ENCODE measurements at regions not wholly inside any gene's neighbourhood (a gene's known extent, or its start where the extent isn't known, plus 50 kb on each side); places are given as distances from the start of the nearest gene placed in this dataset.

DNA sequence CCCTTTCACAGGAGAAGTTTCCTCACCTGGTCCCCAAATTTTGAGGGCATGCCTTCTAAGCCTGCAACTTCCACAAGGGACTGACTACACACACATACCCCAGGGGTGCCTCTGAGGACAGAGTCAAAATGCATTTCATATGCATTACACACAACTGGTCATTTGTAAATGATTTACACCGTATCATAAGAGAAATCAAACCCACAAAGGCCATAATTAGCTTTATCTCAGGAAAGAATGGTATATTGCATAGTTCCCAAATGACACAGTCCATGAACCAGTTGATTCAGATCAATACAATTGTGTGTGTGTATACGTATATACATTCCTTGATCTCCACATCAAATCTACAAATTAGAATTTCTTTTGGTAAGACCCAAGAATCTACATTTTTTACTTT lies 203.3 kb upstream of the PRDM1 start:
- intact Hi-C loops (cut with micrococcal nuclease): loop anchor here (5.0 to 10.0 kb wide), 6 partner anchors 52 to 282 kb away; partner anchors contain the start of gene PRDM1 (in 1 of the 2)
- Histone ChIP-seq H3K79me2 (ENCODE audit: insufficient read depth, low read length) (no peaks in the 10 kb centered on the region), H3K4me1 (ENCODE audit: control insufficient read depth in 1 of 2, insufficient read depth in 2 of 2, low read length in 2 of 2) (peaks cover 65 to 76% of the 10 kb centered on the region in 2 donors), H2AFZ (ENCODE audit: insufficient read depth, low read depth, low read length, poor library complexity, severe bottlenecking) (no peak overlapping the region), H3K4me3 (replicated peaks in 1 of 3; ENCODE audit: low read depth in 2 of 3, low read length in 3 of 3) (no peak overlapping the region), H3K9me3 (replicated peaks in 1 of 2; ENCODE audit: control insufficient read depth in 1 of 2, insufficient read depth in 1 of 2, low read length in 2 of 2) (no peaks in the 10 kb centered on the region), H3K9ac (ENCODE audit: insufficient read depth, low read length, poor library complexity, severe bottlenecking) (no peak overlapping the region), H3K27ac (ENCODE audit: low read depth in 1 of 2, low read length in 2 of 2) (no peak overlapping the region), H3K36me3 (replicated peaks in 1 of 2; ENCODE audit: control insufficient read depth in 1 of 2, insufficient read depth in 2 of 2, low read length in 2 of 2) (no peaks in the 10 kb centered on the region), H4K20me1 (ENCODE audit: insufficient read depth, low read length) (no peaks in the 10 kb centered on the region), H3K4me2 (replicated peaks; ENCODE audit: extremely low read depth, low read length, poor library complexity, severe bottlenecking) (no peak overlapping the region), H3K27me3 (ENCODE audit: control insufficient read depth in 2 of 2, insufficient read depth in 2 of 2, low read length in 2 of 2) (no peaks in the 10 kb centered on the region)
- no CpG with 5 or more reads among the region's 2 CpGs for WGBS (ENCODE audit: insufficient coverage)
- Mint-ChIP-seq H3K27me3 (ENCODE audit: low read depth in 3 of 3) (peaks cover 0 to 9% (median 0%) of the 10 kb centered on the region in 3 donors), H3K4me1 (peaks cover 82% of the 10 kb centered on the region), H3K36me3 (peaks cover 0 to 7% of the 10 kb centered on the region in 2 donors), H3K9me3 (peaks cover 0 to 5% (median 0%) of the 10 kb centered on the region in 7 donors), H3K27ac (peak overlapping the region in 2 of 7 donors; percentile 52 to 86), H3K4me3 (no peak overlapping the region)
- DNase-seq: no peak
- TF ChIP-seq, protein P1, sequence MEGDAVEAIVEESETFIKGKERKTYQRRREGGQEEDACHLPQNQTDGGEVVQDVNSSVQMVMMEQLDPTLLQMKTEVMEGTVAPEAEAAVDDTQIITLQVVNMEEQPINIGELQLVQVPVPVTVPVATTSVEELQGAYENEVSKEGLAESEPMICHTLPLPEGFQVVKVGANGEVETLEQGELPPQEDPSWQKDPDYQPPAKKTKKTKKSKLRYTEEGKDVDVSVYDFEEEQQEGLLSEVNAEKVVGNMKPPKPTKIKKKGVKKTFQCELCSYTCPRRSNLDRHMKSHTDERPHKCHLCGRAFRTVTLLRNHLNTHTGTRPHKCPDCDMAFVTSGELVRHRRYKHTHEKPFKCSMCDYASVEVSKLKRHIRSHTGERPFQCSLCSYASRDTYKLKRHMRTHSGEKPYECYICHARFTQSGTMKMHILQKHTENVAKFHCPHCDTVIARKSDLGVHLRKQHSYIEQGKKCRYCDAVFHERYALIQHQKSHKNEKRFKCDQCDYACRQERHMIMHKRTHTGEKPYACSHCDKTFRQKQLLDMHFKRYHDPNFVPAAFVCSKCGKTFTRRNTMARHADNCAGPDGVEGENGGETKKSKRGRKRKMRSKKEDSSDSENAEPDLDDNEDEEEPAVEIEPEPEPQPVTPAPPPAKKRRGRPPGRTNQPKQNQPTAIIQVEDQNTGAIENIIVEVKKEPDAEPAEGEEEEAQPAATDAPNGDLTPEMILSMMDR (IDR thresholded peaks at IDR 0.05): no peak

DNA sequence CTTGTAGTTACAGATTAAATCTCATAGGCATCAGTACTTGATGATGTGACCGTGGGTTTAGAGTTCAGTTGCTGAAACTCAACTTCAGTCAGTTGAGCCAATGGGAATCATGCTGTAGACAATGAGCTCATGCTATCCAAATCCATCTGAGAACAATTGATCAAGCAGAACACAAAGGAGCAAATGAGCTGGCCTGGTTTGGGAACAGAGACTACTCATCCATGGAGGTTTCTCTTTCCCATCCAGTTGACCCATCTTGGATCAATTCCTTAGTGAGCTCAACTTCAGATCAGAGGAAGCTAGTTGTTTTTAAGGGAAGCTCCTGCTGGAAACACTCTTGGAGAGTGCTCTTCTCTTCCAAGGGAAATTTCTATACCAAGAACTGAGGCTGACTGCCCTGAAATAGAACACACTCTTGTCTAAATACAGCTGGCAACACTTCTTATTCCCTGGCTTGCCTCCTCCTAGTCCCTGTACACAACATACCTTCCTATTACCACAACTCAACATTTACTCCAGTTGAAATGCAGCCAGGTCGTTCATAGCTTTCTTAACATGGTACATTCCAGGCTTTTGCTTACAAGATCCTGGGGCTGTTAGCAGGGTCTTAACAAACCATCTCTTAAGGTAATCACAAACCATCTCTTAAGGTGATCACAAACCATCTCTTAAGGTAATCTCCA lies 203.9 kb upstream of the PRDM1 start:
- peaks cover 0 to 5% (median 0%) of the 10 kb centered on the region in 7 donors for H3K9me3 Mint-ChIP-seq
- Histone ChIP-seq H3K36me3 (replicated peaks in 1 of 2; ENCODE audit: control insufficient read depth in 1 of 2, insufficient read depth in 2 of 2, low read length in 2 of 2) (no peaks in the 10 kb centered on the region), H3K4me2 (replicated peaks; ENCODE audit: extremely low read depth, low read length, poor library complexity, severe bottlenecking) (no peak overlapping the region), H3K4me1 (ENCODE audit: control insufficient read depth in 1 of 2, insufficient read depth in 2 of 2, low read length in 2 of 2) (peaks cover 60 to 71% of the 10 kb centered on the region in 2 donors), H3K27me3 (ENCODE audit: control insufficient read depth in 2 of 2, insufficient read depth in 2 of 2, low read length in 2 of 2) (no peaks in the 10 kb centered on the region), H4K20me1 (ENCODE audit: insufficient read depth, low read length) (no peaks in the 10 kb centered on the region), H2AFZ (ENCODE audit: insufficient read depth, low read depth, low read length, poor library complexity, severe bottlenecking) (no peak overlapping the region), H3K4me3 (replicated peaks in 1 of 3; ENCODE audit: low read depth in 2 of 3, low read length in 3 of 3) (no peak overlapping the region), H3K9ac (ENCODE audit: insufficient read depth, low read length, poor library complexity, severe bottlenecking) (no peak overlapping the region), H3K79me2 (ENCODE audit: insufficient read depth, low read length) (no peaks in the 10 kb centered on the region), H3K27ac (ENCODE audit: low read depth in 1 of 2, low read length in 2 of 2) (peak overlapping the region in 1 of 2 donors; percentile 95), H3K9me3 (replicated peaks in 1 of 2; ENCODE audit: control insufficient read depth in 1 of 2, insufficient read depth in 1 of 2, low read length in 2 of 2) (no peaks in the 10 kb centered on the region)
- peak overlapping the region in 3 of 7 donors; percentile 52 to 99 (median 54) for H3K27ac Mint-ChIP-seq
- intact Hi-C loops (cut with micrococcal nuclease): loop anchor here (5.0 to 10.0 kb wide), 6 partner anchors 53 to 283 kb away; partner anchors contain the start of gene PRDM1 (in 1 of the 2)
- DNase-seq: no peak
- peaks cover 0 to 7% of the 10 kb centered on the region in 2 donors for H3K36me3 Mint-ChIP-seq
- peaks cover 0 to 9% (median 0%) of the 10 kb centered on the region in 3 donors for H3K27me3 Mint-ChIP-seq (ENCODE audit: low read depth in 3 of 3)
- TF ChIP-seq, protein P1 (IDR thresholded peaks at IDR 0.05): no peak
- WGBS (ENCODE audit: insufficient coverage): 100% methylated on average over 1 of the region's 2 CpGs
- peaks cover 78% of the 10 kb centered on the region for H3K4me1 Mint-ChIP-seq
- no peak overlapping the region for H3K4me3 Mint-ChIP-seq
